ENCODE measurements at regions not wholly inside any gene's neighbourhood (a gene's known extent, or its start where the extent isn't known, plus 50 kb on each side); places are given as distances from the start of the nearest gene placed in this dataset.
"Not testable (repeated sequence)": the region's sequence is repeated elsewhere in the genome, so short reads cannot be mapped to it uniquely, and the experiment has no call there.

DNA sequence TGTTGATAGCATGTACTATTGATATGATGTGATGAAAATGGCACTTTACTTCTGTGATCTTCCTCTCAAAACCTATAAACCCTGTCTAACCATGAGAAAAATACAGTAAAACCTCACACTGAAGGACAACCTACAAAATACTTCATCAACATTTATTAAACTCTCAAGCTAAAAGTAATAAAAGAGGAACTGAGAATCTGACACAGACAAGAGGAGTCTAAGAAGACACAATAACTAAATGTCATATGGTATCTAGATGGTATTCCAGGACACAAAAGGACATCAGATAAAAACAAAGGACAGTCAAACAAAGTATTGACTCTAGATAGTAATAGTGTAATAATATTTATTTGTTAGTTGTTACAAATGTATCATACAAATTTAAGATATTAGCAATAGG, 655.3 kb downstream of the SH3BGRL start:
- no peak for DNase-seq

DNA sequence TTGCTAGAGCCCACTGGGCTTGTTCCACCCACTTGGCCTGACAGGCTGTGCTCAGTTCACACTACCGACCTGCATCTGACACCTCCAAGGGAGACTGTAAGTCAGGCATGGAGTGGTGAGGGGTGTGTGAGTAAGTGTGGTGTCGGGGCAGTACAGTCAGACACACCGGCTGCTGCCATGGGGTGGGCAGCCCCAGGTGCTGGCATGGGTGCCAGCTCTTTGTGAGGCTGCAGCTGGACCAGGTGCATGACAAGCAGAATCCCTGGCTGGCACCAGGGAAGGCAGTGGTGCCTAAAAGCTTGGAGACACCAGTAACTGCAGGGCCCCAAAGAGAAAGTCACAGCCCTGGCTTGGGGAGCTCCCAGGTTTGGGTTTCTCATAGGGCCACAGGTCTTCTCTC, 665.0 kb downstream of the SH3BGRL start:
- no peak for DNase-seq

DNA sequence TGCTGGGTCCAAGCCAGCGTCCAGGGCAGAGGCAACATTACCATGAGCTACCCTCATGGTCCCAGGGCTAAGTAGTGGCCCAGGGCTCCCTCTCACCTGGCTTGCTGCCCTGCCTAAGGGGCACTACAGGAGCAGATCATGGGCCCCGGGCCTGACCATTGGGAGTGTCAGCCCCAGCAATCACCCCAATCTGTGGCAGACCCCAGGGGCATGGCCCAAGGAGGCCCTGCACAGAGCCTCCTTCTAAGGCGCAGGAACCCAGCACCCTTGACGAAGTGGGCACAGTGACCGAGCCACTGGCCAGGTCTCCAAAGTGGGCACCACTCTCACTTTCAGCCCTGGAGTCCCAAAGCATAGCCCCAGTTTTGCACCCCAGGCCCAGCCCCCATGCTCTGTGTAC, 667.1 kb downstream of the SH3BGRL start:
- DNase-seq, result no peak

DNA sequence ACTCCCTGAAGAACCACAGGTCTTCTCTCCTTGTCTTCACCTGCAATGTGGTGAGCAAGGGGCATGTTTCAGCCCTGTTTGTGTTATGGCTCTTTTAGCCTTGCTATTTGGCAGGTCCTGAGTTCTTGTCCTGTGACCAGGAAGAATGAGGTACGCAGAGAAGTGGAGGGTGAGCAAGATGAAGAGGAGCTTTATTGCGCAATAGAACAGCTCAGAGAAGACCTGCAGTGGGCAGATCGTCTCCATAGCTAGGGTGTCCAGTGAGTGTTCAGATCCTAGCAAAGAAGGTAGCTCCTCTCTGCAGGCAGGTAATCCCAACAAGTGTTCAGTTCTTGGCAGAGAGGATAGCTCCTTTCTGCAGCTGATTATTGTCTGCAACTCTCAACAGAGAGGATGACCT, 672.9 kb downstream of the SH3BGRL start:
- DNase-seq, result no peak

DNA sequence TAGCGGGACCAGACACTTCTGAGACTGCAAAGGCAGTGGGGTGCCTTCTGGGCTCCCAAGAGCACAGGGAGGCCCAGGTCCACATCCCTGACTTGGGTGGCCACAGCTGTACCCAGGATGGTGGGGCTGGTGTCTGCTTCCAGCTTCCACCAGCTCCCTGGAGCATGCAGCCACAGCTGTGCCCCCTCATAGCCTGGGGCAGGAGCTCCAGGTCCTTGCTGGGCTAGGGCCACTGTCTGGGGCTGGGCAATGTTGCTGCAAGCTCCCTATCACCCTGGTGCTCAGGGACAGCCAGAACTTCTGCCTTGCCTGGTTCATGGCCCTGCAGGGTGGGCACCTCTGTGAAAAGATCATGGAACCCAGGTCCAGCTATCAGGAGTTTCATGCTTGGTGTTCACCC, 673.9 kb downstream of the SH3BGRL start:
- DNase-seq, result no peak

DNA sequence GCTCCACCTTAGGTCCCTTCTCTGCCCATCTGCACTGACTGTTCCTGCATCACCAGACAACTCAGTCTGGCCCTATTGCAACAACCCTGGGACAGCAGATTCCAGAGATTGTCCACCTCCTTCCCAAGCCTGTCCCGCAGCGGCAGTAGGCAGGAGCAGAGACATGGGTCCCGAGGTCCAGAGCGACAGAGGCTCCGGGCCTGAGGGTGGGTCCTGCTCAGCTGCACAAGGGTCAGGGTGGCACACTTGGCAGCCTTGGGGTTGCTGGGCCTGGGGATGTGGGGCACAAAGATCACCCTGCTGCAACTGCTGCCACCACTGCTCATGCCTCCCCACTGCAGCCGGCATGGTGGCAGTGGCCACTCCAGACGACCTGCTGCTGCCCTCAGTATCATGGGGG, 674.5 kb downstream of the SH3BGRL start:
- DNase-seq, result no peak

DNA sequence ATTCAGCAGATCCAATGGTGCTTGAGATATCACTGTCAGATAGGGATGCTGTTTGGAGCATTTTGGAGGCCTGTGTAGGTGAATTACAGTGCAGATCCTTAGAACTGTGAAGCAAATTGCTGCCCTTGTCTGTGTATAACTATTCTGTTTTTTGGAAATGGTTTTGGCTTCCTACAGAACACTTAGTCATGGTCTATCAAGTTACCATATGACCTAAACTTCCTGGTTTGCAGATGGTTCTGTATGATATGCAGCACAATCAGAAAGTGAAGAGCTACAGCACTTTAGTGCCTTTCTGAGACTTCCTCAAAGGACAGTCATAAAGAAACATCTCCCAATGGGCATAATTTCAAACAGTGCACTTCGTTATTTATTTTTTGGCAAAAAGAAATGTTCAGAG, 688.6 kb downstream of the SH3BGRL start:
- DNase-seq, result no peak

DNA sequence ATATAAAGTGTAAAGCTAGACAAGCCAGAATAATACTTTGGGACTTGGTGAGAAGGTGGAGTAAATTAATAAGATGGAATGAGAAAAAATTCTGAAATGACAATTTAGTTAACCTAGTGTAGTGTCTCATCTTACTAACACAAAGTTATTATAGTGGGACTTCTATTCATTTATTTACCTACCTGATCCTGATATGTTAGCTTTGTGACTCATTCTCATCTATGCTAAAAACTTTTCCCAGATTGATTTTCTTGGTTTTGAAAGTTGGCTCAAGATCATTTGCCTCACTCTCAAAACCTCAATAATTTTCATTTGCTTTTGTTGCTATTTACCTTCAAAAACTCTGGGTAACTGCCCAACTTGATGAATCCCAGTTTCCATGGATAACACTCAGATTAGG, 698.6 kb downstream of the SH3BGRL start:
- no peak for DNase-seq

DNA sequence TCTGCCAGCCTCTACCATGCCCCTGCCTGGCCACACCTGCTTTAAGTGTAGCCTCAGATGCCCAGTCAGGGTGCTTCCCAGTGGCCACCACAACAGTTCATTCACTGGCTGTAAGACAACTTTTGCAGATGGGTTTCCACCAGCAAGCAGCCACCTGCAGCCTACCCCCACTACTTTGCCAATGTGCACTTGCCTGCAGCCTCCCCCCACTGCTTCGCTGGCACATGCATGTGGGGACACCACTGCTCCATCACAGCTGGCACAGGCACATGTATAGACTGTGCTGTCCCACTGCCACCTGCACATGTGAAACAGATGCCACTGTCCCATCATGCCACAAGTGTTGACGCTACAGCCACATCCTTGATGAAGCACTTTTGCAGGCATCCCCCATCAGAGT, 723.9 kb downstream of the SH3BGRL start:
- no peak for DNase-seq

DNA sequence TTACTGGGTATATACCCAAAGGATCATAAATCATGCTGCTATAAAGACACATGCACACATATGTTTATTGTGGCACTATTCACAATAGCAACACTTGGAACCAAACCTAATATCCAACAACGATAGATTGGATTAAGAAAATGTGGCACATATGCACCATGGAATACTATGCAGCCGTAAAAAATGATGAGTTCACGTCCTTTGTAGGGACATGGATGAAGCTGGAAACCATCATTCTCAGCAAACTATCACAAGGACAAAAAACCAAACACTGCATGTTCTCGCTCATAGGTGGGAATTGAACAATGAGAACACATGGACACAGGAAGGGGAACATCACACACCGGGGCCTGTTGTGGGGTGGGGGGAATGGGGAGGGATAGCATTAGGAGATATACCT, 744.0 kb downstream of the SH3BGRL start:
- not testable (repeated sequence) for DNase-seq

DNA sequence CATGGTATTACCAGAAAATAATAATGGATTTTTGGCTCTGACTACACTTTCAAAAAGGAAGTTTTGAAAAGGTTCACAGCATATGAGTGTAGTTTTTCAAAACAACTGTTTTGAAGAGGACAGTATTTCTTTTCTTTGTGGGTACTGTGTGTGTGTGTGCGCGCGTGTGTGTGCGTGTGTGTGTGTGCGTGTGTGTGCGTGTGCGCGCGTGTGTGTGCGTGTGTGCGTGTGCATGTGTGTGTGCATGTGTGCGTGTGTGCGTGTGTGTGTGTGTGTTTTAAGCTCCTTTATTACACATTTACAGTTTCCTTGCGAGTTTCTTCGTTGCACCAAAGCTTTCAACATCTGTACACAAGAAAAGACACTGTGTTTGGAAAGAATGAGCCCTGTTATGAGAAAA, 755.4 kb downstream of the SH3BGRL start:
- no peak for DNase-seq

DNA sequence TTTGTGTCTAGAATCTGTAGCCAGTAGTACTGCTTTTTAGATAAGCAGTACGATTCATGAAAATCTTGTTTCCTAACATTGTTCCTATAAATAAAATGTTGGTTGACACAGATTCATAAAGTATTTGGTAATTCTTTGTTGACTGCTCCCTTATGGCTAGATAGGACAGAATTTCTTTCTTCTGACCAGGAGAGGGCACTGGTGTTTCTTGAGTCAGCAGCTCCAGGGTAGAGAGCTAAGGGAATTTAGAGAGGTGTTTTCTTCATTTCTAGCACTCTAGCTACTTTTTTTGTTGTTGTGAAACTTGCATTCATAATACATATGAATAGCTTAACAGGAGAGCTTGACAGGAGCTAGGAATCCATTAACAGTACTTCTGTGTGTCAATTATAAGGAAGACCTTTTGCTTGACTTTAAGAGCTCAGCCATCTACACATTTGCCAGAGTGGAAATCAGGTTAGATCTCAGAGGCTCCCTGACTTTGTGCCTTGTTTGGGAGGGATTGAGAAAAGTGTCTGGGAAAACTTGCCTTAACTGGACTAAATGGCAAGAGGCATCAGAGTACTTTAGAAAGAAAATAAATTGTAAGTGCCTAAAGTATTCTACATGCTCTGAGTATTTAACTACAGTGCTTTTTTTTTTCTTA, 756.1 kb downstream of the SH3BGRL start:
- no peak for DNase-seq

DNA sequence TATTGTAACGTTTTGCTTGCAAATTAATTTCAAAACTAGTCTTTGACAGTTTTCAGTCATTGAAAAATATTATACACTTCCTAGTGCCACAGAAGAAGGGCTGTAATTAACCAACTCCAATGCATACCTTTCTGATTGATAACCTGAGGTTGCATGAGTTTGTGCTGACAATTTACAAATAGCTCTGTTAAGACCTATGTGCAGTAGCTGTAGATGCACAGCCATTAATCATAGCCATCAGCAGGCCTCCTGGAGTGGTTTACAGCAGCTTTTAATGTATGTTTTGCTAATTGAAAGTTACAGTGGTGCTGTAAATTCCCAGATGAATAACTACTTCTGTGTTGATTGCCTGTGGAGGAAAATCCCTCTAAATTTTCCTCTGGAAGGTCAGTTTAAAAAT, 758.1 kb downstream of the SH3BGRL start:
- DNase-seq, result no peak

DNA sequence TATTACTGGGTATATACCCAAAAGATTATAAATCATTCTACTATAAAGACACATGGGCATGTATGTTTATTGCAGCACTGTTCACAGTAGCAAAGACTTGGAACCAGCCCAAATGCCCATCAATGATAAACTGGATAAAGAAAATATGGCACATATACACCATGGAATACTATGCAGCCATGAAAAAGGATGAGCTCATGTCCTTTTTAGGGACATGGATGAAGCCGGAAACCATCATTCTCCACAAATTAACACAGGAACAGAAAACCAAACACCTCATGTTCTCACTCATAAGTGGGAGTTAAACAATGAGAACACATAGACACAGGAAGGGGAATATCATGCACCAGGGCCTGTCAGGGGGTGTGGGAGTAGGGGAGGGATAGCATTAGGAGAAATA, 772.5 kb downstream of the SH3BGRL start:
- DNase-seq, result not testable (repeated sequence)

DNA sequence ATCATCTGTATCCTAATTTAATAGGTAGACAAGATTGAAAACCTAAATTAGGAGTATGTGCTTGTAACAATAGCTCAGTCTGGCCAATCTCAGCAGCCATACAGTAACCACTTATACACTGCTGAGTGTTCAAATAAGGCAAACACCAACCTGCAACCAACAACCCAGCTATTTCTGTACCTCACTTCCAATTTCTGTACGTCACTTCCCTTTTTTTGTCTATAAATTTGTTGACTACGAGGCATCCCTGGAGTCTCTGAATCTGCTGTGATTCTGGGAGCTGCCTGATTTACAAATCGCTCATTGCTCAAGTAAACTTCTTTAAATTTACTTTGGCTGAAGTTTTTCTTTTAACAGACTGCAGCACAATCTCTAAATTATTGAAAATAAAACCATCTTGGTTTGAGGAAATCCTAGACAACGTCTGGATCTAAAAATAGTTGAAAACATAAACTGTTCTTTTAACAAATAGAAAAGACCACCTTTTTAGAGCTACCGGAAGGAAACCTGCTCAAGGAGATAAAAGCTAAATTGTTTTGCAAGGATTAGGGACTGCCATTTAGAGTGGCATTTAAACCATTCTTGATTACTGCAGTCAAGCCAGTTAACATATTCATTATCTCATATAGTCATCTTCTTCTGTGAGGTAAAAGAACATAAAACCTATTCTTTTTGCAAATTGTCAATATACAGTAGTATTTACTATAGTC, 778.1 kb downstream of the SH3BGRL start:
- DNase-seq, result no peak

DNA sequence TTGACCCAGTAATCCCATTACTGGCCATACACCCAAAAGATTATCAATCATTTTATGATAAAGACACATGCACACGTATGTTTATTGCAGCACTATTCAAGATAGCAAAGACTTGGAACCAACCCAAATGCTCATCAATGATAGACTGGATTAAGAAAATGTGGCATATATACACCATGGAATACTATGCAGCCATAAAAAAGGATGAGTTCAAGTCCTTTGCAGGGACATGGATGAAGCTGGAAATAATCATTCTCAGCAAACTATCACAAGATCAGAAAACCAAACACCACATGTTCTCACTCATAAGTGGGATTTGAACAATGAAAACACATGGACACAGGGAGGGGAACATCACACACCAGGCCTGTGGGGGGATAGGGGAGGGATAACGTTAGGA, 785.3 kb downstream of the SH3BGRL start:
- DNase-seq, result not testable (repeated sequence)

DNA sequence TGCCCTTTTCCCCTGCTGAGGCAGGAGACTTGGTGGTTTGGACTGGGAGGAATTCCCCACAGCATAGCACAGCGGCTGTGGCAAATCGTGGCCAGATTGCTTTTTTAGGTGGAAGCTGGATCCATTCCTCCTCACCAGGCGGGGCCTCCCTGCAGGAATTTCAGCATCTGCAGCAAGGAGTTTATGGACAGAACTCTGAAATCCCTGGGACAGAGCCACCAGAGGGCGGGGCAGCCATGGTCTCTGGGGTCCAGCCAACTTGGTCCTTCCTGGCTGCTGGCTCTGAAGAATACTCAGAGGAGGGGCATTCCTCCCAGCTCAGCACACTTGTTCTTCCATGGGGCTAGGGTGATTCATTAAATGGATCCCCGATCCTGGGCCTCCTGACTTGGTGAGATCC, 794.3 kb downstream of the SH3BGRL start:
- DNase-seq, result no peak

DNA sequence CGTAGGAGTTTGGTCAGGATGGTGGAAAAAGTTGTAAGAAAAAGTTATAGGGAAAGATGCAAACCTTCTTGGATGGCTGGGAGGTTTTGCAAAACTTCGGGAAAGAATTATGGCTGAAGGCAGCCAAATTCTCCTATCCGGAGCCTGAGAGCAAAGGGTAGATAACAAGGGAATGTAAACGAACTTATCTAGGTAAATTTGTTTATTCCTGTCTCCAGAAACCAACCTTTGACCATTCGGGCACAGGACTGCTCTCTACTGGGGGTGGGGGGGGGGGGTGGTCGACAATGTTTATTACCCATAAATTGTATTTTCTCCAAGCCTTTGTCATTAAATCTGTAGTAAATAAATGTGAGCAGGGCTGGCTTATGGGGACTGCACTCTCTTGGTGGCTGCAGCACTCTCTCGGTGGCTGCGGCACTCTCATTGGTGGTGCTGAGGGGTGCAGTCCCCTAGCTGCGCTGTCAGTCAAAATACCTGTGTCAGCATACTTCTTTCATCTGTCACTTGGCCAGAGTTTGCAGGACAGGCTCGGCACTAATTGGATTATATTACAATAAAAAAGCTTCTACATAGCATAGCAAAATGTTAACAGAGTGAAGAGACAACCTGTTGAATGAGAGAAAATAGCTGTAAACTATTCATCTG, 827.8 kb downstream of the SH3BGRL start:
- DNase-seq, result no peak

DNA sequence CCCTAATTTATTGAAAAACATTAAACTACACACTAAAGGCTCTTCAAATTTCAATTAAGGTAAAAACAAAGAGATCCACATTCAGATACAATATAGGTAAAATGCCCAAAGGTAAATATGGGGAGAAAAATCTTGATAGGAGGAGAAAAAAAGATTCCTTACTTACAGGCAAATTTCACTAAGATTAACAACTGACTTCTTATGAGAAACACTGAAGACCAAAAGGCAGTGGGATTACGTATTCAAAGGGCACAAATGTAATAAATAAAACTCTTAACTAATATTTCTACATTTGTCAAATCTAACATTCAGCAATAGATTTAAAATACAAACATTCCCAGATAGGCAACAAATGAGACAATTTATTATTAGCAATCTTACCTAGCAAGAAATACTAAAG, 829.3 kb downstream of the SH3BGRL start:
- no peak for DNase-seq

DNA sequence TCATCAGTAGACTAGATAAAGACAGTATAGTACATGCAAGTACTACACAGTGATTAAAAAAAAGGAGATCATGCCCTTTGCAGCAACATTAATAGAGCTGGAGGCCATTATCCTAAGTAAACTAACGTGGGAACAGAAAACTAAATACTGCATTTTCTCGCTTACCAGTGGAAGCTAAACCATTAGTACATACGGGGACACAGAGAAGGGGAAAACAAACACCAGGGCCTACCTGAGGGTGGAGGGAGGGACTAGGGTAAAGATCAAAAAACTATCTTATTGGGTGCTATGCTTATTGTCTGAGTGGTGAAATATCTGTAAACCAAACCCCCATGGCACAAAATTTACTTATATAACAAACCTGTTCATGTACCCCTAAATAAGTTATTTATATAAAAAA, 836.9 kb downstream of the SH3BGRL start:
- DNase-seq, result no peak

DNA sequence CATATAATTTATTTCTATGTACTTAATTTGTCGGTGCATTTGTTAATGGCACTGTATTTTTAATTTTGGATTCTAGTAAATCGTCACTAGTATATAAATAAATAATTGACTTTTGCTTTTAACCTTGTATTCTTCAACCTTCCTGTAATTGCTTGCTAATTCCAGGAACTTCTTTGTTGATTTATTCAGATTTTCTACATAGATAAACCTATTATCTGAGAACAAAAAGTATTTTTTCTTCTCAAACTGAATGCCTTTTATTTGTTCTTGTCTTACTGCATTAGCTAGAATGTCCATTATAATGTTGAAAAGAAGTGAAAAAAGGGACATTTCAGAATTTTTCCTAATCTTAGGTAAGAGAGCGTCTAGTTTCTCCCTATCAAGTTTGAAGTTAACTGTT, 839.1 kb downstream of the SH3BGRL start:
- DNase-seq, result no peak

DNA sequence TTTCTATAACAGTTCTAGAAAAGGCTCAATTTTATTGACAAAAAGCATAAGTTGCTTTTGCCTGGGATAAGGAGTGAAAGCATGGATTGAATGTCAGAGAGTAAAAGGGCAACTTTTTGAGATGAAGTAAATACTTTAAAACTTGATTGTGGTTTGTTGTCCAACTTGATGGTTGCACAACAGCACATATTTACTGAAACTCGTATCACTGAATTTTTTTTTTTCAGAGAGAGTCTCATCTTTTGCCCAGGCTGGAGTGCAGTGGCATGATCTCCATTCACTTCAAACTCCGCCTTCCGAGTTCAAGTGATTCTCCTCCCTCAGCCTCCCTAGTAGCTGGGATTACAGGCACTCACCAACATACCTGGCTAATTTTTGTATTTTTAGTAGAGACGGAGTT, 856.8 kb downstream of the SH3BGRL start:
- DNase-seq, result no peak

DNA sequence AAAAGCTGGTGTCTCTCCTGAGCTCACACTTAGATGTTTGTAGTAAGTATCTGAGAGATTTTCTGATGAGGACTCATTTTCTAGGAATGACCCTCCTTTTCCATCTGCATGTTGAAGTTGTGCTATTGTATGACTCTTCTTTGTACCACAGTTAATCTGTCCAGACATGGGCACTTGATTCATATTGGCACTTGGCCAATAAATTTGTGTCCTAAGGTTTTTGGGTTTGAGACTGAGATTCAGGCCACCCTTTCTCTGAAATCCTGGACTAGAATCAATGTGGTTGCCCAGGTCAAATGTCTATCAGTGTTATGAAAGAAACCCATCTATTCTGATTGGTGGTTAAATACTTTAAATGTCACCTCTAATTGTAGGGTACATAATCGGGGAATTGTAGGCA, 869.0 kb downstream of the SH3BGRL start:
- no peak for DNase-seq

DNA sequence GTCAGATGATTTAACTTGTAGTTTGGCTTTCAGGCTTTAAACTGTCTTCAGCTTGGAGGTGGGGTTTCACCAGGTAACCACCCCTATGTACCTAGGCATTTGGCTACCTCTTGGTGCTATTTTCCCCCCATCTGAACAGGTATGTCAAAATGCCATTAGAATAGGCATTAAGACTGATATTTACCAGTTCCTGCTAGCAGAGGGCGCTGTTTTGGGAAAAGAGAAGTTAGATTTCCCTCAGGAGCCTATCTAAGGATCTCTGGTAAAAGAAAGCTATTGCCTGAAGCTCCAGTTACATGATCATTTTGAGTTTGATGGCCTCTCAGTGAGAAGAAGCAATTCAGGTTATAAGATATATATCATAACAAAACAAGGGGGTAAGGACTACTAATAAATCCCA, 879.1 kb downstream of the SH3BGRL start:
- no peak for DNase-seq

DNA sequence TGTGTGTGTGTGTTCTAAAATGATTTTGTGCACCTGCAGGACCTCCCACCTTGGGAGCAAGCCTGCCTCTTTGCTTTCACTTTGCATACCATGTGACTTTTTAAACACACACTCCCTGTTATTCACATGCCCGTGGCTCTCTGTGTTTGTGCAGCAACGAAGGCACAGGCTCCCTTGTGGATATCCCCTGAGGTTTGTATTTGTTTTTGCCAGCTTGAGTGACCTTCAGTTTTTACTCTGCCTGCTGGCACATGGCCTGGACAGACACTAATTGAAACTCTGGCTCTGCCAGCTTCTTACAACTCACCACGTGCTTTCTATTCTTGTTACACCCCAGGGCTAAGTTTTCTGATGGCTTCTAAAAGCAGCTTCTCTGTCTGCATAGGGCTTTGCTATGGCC, 885.8 kb downstream of the SH3BGRL start:
- no peak for DNase-seq

Data from activated CD4-positive, alpha-beta T cell treated with anti-CD3 and anti-CD28 coated beads, Interleukin-2, amount 50 U/mL, for 1 hour (primary cell).